EH (cell line): ENCODE measurements at regions not wholly inside any gene's neighbourhood (a gene's known extent, or its start where the extent isn't known, plus 50 kb on each side); places are given as distances from the start of the nearest gene placed in this dataset.

Experiments used
- DNase-seq: peaks from one replicate; pipeline ENCODE4 v3.0.0-alpha.2; 2015; ENCODE audit warnings: low read depth

DNA sequence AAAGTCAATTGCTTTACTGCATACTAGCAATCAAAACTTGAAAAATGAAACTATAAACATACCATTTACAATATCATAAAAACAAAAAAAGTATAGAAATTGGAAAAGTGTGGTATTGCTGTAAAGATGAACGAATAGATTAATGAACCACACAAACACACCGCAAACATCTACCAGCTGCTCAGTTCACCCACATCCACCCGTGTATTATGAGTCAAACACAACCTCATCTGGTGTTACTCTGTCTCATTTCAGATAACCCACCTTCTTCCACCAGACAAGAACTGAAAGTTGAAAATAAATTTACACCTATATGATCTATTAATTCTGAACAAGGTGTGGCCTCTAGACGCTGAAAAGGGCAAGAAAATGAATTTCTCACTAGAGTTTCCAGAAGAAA is 53.3 kb downstream of the BLID start:
- no peak for DNase-seq

DNA sequence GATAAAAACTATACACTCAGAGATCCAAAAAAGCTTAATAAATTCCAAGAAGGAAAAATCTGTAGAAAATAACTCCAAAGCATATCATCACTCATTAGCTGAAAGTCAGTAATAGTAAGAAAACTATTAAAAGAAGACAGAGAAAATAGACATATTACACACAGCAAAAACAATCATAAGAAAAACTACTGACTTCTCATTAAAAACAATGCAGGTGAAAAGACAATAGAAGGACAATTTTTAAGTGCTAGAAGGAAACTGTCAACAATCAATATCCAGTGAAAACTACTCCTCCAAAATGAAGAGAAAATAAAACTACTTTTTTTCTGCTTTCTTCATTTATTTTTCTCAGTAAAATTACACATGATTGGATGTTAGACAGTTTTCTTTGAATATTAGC is 56.5 kb downstream of the BLID start:
- no peak for DNase-seq

DNA sequence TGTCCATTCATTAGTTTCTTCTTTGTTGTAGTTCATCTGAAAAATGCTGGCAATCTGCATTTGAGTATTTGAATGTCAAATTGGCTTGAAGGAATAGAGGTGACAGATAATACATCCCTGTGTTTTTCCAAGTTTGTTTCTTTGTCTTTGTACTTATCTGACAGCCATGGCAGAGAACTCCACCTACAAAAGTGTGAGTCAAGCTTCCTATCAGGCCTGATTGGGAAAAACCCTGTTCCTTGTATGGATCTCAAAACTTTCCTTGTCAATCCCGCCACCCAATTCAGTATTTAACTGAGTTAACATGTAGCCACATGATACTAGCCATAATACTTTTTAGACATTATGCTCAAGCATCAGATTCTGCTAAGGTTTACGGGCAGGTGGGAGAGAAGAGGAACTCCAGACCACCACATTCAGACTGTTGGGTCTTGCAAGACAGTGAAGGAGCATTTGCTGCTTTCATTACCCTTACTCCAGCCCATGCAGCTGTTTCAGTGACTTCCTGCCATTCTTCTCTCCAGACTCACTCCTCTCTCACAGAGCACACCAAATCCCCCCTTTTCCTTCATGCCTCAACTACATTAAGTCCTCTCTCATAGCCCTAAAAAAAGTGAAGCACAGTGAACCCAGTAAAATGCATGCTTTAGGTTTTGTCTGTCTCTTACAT is 65.9 kb downstream of the BLID start:
- no peak for DNase-seq

DNA sequence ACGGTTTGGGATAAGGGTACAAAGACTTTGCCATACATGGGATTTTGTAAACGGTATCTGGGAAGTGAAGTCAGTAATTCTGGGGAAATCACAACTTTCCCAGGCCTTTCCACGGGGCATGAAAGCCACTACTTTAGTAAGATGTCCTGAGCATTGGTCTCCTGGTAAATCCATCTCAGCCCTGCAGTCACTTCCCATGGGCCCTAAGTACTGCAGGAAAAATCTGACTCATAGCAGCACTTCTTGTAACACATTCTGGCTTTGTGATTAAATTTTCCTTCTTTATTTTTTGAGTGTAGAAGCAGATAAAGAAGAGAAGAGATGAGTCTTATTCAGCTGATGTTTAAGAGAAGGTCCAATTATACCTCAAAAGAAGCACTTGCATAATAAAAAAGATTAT is 67.6 kb downstream of the BLID start:
- DNase-seq, result peak; percentile 48

DNA sequence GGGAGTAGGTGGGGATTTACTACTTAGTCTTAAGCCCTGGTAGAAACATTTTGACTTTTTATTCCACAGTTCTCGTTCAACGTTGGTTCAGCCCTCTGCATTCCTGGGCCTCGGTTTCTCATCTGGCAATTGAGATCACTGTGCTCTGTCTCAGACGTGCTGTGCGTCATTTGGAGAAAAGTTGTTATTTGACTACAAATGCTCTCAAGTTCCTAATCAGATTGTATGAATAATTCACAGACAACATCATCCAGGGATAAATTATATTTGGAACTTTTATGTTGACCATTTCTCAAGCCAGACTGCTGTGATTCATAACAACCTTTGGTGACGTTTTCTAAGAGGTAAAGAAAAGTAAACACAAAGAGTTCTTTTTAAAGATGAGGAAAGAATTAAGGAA is 69.2 kb downstream of the BLID start:
- DNase-seq, result peak; percentile 77

DNA sequence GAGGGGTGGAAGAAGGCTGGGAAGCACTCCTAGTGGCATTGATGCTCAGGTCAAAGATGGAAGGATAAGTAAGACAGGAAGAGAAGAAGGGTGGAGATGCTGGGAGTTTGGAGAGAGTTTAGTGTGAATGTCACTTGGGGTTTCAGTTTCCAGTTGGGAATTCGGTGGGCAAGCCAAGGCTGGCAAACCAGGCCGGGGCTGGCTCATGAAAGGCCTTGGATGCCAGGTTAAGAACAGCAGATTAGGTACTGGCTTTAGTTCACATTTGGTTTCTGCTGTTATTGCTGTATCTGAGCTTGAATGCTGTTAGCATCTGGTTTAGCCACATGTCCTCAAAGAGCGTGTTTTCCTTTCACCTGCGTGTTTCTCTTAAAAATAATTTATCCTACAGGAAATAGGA is 69.6 kb downstream of the BLID start:
- no peak for DNase-seq

DNA sequence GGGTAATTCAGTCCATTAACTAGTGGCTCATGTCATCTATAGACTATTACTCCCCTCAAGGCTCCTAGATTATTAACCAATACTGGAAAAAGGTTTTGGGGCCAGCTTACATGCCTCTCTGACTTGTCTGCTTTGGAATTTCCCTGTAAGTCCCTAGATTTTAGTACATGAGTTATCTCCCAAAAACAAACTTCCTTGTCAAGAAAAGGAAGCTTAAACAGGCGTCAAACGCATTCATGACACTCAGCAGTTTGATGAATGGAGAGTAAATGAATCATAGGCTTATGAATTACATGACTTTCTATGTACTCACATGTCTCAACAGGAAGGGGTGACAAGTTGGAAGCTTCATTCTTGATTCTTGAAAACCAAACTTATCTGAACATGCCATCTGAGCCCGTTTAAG is 70.8 kb downstream of the BLID start:
- peak; percentile 95 for DNase-seq

DNA sequence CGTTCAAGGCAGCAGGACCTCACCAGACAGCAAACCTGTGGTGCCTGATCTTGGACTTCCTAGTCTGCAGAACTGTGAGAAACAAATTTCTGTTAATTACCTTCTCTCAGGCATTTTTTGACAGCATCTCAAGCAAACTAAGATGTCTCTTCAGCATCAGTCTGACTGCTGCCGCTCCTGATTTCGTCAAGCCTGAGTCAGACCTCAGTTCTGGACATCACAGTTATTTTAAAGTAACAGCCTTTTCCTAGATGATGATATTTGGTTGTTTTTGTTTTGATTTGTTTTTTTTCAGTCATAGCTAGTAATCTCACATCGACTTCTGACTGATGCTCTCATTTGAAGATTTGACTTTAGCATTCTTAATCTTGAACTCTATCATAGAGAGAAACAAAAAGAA is 71.9 kb downstream of the BLID start:
- peak; percentile 45 for DNase-seq

DNA sequence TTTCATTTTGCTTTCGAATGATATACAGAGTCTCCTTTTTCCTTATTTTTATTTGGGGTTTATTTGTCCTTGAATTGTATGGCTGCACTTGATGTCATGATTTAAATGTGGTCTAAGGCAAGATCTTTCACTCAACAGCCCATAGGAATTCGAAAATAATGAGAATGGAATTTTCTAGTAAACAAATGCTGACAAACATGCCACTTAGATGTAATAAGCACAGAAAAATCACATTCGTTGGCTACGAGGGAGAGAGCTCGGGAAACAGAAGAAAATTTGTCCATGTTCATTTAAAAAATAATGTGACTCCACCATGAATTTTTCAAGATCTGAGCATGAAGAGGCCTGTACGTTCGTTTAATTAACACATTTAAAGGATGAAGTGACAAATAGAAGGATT is 73.0 kb downstream of the BLID start:
- DNase-seq, result peak; percentile 58

DNA sequence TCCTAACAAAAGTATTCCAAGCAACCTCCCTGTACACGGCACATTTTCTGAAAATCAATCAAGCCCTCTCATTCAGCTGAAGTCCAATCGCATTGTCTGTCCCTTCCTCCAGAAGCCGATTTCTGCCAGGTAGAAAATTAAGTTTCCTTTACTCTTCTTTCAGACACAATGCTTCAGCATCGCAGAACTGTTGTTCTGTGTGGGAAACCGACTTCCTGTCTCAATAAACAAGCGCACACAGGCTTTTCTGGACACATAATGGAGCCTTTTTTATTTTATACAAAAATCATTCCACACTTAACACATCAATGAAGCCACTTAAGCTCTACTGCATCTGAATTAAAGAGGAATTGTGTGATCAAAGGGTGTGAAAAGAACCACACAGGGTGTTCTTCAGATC is 75.6 kb downstream of the BLID start:
- DNase-seq, result no peak

DNA sequence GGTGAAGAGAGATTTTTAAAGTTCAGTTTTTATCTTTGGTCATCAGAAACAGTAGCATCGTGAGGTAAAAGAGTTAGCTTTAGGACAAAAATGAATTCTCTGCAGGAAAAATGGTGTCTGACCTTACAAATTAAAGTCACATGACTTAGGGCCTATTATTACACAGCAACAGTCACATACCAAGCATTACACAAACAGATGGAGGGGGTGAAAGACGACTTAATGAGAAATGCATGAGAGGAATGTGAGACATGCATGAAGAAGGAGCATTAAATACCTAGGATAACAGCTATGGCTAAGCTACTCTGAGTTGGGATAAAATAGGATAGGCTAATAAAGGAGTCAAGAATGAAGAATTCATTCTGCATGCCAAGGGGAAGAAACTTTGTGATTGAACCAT is 77.5 kb downstream of the BLID start:
- DNase-seq, result peak; percentile 98

DNA sequence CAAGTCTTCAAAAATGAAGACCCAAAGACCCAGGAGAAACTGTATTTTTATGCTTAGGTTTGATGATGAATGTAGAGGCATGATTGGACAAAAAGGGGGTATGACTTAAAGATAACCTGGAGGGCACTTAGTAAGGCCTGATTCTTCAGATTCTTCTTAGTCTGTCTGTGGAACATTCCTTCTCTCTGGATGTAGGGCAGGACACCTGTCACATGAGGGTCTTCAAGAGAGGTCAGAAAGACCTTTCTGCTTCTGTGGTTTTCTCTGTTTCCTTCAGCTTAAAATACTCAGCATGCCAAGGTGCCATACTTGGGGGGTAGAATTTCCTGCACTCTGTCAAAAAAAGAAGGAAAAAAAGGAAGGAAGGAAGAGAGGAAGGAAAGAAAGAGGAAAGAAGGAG is 78.1 kb downstream of the BLID start:
- DNase-seq, result no peak

DNA sequence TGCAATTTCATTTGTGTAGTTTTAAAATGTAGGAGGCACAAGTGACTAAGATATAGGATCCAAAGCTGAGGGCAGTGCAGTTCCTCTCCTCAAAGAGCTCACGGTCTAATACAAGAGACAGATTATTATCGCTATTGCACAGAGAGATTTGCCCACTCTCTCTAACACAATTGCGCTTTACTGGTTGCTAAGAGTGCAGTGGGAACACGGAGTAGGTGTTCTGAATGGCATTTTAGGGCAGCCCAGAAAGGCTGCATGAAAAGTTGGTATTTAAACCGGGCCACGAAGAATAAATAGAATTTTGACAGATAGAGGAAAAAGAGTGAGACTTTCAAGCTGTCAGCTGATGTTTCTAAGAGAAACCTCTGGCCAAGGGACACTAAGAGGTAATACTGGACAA is 79.5 kb downstream of the BLID start:
- DNase-seq, result no peak

DNA sequence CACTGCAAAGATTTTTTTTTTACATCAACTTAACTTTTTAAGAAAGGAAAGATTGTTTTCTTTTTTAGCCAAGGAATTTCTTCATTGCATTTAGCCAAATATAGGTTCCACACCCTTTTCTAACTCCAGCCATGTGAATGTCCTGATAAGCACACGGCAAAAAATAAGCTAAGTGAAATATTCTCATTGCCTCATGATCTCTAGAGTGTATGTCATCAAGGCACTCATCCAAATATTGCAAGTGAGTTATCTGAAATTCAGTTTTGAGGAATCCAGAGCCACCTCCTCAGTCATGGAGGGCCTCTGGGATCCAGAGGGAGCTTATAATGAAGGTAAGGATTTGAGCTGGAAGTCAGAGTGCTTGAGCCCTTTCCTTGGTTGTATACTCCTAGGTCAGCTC is 80.0 kb downstream of the BLID start:
- DNase-seq, result peak; percentile 76

DNA sequence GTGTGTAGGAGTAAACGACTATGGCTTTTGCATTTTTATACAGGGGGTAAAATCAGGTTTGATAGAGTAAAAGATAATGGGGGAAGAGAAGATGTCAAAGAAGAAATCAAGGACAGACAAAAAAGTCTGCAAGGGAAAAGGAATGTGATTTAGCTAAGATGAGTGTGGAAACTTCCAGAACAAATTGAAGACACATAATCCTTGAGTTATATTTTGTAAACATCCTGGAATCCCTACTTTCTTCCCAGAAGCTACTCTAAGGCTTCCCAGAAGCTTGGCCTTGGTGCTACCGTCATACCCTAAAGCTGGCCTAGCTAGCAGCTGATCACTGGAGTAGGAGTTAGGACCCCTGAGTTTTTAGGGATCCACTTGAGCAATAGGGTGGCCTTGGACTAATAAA is 82.4 kb downstream of the BLID start:
- no peak for DNase-seq

DNA sequence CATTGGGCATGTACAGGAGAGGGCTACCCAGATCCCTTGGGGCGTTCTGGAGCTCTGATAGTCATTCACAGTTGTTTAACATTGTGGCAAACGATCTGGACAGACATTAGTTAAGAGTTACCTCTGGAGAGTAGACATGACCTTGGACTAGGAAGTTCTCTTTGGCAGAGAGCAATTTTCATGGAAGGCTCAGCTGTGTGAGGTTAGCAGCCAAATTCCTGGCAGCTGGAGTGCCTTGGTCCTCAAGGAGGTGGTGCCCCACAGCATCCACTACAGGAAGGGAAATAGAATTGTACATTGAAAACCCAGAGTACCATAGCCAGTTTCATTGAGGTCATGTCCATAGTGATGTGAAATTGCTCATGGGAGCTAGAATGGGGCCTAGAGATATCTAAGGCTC is 82.8 kb downstream of the BLID start:
- DNase-seq, result no peak

DNA sequence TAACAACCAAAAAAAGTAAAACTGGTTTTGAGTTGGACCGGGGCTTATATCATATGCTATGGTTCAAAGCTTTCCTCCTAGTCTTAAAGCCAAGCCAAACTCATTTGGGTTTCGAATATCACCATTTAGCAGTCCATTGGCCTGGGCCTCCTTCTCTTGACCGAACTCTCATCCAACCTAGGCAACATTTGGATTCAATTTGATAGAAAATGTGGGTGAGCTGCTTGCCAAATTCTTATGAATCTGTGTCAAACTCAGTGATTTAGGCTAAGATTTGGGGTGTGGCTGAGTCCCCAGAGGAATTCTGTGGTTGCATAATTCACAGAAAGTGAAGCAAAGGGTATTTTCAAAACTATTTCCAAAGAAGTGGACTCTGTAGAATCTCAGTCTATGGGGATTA is 83.7 kb downstream of the BLID start:
- peak; percentile 76 for DNase-seq

DNA sequence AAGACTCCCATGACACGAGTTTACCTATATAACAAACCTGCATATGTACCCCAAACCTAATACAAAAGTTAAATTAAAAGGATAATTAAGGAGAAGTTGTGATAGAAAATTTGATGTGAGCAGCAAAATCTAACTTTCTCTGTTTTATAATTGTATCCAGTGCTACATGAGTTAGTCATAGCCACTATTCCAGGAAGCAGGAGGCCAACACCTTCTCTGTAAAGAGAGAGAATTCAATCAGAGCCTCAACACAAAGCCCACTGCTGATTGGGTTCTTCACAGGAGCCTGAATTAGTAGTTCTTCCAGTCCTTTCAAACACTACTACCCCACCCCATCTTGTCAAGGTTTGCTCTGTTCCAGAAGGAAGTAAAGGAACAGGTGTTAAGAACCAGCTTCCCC is 84.2 kb downstream of the BLID start:
- no peak for DNase-seq

DNA sequence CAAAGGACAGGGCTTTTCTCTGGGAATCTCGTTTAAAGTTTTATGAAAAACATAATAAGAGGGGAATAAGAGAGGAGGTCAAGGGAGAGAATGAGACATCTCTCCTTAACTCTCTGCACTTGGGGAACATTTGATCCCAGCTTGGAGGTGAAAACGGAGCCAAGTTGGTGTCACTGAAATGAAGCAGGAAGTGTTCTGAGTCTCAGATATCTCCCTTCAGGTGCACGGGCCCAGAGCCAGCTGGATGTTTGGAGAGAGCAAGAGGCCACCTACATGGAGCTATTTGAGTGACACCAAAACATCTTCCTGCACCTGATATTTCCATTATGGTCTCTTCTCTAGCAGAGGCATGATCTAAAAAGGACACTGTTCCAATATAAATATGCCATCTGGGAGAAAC is 85.7 kb downstream of the BLID start:
- DNase-seq, result no peak

DNA sequence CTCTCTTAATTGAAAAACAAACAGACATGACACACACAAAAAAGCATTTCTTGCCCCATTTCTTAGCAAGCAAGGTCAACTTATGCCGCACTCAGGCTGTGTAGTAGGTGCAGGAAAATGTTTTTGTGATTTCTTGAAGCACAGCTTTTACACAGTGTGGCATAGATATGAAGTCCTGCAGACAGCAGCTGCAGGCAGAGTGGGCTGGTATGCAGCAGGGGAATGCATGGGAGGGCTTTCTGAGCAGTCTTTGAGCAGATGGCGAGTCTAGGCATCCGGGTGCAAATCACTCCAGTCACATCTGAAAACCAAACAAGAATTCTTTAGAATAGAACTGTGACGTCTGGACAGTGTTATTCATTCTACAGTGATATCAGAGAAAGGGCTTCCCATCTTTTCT is 87.5 kb downstream of the BLID start:
- no peak for DNase-seq

DNA sequence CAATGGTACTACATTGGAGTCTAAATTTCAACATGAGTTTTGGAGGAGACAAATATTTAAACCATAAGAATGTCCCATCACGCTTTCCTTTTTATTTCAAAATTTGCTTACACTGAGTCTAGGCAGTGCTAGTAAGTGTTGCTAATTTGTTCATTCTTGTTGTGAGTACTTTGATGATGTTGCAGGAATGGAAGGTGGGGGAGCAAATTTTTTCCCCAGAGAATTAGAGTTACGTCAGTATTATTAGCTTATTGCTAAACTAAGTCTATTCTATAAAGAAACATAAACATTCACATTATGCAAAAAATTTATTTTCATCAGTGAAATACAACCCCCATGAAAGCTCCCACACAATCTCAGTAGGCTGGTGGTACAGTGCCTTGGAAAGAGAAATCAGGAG is 88.0 kb downstream of the BLID start:
- no peak for DNase-seq

DNA sequence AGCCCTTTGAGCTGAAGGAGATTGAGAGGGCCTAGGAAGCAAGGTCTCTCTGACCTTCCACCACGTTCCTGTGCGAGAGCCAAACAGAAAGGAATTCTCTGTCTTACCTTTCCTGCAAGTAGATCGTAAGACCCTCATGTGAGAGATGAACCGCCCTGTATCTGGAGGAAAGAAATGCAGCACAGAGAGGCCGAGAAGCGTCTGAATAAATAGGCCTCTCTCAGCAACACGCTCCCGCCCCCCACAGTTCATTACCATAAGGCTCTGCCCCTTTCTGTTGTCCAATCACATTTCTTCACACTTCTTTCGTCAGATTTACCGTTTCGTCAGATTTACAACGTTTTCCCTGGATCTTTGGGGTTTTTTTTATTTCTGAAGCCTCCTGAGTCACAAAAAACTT is 90.3 kb downstream of the BLID start:
- no peak for DNase-seq

DNA sequence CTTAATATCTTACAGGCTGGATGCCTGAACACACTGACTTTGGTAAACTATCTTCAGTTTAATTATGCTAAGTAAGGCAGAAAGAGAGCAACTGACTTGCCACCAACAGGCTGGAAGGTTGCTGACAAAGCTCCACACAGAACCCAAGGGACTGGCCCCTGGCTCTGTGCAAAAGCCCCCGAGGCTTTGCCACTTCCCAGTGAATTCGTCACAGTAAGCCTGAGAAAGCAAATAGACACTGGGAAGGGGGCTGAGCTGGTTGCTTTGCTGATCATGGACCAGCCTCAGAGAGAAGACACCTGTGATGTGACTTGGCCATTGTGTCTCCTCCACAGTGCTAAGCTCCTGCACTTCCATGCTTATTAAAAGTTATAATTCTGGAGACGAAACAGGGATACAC is 91.7 kb downstream of the BLID start:
- no peak for DNase-seq

DNA sequence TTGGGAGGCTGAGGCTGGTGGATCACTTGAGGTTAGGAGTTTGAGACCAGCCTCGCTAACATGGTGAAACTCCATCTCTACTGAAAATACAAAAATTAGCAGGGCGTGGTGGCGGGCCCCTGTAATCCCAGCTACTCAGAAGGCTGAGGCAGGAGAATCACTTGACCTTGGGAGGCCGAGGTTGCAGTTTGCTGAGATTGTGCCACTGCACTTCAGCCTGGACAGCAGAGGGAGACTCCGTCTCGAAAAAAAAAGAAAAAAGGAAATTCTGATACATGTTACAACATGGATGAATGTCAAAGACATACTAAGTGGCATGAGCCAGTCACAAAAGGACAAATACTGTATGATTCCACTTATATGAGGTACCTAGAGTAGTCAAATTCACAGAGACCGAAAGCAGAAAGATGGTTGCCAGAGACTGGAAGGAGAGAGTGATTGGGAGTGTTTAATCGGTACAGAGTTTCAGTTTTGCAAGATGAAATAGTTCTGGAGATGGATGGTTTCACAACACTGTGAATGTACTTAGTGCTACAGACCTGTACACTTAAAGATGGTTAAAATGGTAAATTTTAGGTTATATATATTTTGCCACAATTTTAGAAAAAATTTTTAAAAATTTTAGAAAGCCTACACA is 92.3 kb downstream of the BLID start:
- DNase-seq, result peak; percentile 35
